A673 (cell line): ENCODE measurements at regions not wholly inside any gene's neighbourhood (a gene's known extent, or its start where the extent isn't known, plus 50 kb on each side); places are given as distances from the start of the nearest gene placed in this dataset.

Source experiments
- EZH2 ChIP-seq: fragments of 200-600 bp; sonication (generic); IDR thresholded peaks from 2 replicates; pipeline ENCODE4 v1.6.1; 2017; ENCODE audit warnings: borderline replicate concordance, low read depth, mild to moderate bottlenecking, mixed read lengths, antibody characterized with exemption, low read length; ENCODE audit not compliant: poor library complexity, severe bottlenecking
- TF ChIP-seq, protein P1 (sequence below): fragments of 300-800, 200-600 bp; sonication (generic); conservative IDR thresholded peaks from 2 replicates; pipeline ENCODE4 v1.5.1; 2017; ENCODE audit warnings: low read depth, mild to moderate bottlenecking, antibody characterized with exemption, low read length, moderate library complexity, mixed read lengths

DNA sequence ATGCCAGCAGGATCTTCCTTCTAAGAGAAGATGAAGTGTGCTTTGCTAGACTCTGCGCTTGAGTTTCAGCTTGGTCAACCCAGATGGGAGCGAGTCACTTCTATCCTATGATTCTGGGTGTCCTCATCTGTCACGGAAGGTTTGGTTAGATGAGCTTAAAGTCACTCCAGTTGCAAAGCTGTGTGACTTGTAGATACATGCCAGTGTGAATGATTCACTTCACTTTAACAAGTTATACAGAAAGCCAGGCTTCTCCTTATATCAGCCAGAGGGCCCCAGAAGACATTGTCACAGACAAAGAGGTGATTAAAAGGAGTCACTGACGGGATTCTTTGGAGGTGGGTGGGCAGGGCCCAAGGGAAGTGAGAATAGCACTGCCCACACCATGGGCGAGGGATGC lies 122.6 kb upstream of the PFKP start:
- TF ChIP-seq, protein P1, sequence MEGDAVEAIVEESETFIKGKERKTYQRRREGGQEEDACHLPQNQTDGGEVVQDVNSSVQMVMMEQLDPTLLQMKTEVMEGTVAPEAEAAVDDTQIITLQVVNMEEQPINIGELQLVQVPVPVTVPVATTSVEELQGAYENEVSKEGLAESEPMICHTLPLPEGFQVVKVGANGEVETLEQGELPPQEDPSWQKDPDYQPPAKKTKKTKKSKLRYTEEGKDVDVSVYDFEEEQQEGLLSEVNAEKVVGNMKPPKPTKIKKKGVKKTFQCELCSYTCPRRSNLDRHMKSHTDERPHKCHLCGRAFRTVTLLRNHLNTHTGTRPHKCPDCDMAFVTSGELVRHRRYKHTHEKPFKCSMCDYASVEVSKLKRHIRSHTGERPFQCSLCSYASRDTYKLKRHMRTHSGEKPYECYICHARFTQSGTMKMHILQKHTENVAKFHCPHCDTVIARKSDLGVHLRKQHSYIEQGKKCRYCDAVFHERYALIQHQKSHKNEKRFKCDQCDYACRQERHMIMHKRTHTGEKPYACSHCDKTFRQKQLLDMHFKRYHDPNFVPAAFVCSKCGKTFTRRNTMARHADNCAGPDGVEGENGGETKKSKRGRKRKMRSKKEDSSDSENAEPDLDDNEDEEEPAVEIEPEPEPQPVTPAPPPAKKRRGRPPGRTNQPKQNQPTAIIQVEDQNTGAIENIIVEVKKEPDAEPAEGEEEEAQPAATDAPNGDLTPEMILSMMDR = no peak
- no peak for TF ChIP-seq EZH2
